ENCODE measurements at regions not wholly inside any gene's neighbourhood (a gene's known extent, or its start where the extent isn't known, plus 50 kb on each side); places are given as distances from the start of the nearest gene placed in this dataset.

DNA sequence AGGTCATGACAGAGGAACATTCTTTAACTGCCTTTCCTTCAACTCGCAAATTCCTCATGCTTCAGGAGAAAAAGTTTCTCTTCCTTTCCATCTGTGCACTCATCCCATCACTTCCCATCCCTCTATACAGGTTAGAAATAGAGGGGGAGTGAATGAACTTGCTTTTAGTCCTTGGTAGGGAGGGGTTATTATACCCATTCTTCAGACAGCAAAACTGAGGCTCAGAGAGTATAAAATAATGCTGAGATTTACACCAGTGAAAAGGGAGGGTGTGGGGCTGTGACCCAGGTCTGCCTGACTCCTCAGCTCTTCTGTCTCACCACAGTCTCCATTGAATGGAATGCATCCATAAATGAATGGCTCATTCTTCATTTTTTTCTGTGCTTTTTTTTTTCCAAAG lies 109.4 kb upstream of the RCN1 start:
- Mint-ChIP-seq H3K27ac (ENCODE audit: unreplicated experiment) (no peak overlapping the region), H3K4me1 (ENCODE audit: unreplicated experiment) (no peaks in the 10 kb centered on the region), H3K9me3 (ENCODE audit: unreplicated experiment) (no peaks in the 10 kb centered on the region), H3K36me3 (ENCODE audit: low read depth, unreplicated experiment) (no peaks in the 10 kb centered on the region), H3K27me3 (ENCODE audit: unreplicated experiment) (peaks cover 5% of the 10 kb centered on the region), H3K4me3 (ENCODE audit: unreplicated experiment) (no peak overlapping the region)
- TF ChIP-seq, protein P1, sequence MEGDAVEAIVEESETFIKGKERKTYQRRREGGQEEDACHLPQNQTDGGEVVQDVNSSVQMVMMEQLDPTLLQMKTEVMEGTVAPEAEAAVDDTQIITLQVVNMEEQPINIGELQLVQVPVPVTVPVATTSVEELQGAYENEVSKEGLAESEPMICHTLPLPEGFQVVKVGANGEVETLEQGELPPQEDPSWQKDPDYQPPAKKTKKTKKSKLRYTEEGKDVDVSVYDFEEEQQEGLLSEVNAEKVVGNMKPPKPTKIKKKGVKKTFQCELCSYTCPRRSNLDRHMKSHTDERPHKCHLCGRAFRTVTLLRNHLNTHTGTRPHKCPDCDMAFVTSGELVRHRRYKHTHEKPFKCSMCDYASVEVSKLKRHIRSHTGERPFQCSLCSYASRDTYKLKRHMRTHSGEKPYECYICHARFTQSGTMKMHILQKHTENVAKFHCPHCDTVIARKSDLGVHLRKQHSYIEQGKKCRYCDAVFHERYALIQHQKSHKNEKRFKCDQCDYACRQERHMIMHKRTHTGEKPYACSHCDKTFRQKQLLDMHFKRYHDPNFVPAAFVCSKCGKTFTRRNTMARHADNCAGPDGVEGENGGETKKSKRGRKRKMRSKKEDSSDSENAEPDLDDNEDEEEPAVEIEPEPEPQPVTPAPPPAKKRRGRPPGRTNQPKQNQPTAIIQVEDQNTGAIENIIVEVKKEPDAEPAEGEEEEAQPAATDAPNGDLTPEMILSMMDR (IDR thresholded peaks at IDR 0.05; ENCODE audit: unreplicated experiment) = no peak
- DNase-seq (ENCODE audit: low spot score) = no peak

DNA sequence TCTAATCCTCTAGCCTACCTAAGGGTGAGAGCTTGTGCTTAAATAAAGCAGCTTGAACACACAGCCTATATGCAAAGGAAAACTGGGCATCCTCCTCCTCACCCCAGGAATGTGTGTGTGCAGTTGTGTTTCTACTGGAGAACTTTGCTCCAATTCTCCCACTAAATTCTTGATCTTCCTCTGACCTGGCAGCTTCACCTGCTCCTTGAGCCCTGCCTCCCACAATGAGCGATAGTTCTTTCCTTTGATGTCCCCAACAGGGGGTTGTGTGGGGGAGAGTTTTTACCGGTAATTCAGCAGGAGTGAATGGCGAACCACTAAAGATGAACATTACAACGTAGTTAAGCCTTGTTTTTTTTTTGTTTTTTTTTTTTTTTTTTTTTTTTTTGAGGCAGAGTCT lies 113.5 kb upstream of the RCN1 start:
- Mint-ChIP-seq H3K36me3 (ENCODE audit: low read depth, unreplicated experiment) (no peaks in the 10 kb centered on the region), H3K27ac (ENCODE audit: unreplicated experiment) (no peak overlapping the region), H3K4me3 (ENCODE audit: unreplicated experiment) (no peak overlapping the region), H3K9me3 (ENCODE audit: unreplicated experiment) (peaks cover under 1% of the 10 kb centered on the region), H3K27me3 (ENCODE audit: unreplicated experiment) (peaks cover under 1% of the 10 kb centered on the region), H3K4me1 (ENCODE audit: unreplicated experiment) (no peaks in the 10 kb centered on the region)
- no peak for DNase-seq (ENCODE audit: low spot score)
- TF ChIP-seq, protein P1 (IDR thresholded peaks at IDR 0.05; ENCODE audit: unreplicated experiment) = no peak

DNA sequence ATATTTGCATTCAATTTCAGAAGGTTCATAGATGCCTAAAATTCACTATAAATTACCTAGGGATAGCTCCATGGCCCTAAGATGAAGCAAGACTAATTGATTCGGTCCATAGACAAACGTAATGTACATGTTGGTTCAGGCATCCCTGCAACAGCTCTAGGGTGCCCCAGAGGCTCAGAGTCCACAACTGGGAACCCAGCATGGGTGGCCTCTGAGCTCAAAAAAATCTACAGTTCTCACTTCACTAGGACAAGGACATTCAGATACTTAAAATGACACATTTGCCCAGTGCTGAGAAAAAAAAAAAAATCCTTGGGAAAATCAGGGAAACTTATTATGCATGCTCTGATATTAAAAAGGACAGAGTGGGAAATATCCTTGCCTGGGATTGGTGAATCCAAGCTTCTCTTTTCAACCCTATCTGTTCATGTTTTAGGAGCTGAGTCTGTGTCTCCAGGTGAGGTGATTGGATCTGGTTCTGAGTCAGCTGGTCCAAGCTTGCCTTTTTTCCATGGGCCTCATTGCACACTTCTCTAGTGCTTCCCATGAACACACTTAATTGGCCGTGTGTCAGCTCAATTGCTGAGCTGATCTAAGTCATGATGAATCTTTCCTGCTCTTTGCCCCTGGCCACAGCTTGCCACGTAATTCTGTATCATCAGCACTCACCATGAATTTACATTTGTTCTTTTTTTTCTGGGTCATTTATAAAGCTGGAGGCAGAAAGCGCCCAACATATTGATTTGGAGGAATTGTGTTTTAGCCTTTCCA lies 116.3 kb upstream of the RCN1 start:
- no peaks in the 10 kb centered on the region for H3K27me3 Mint-ChIP-seq (ENCODE audit: unreplicated experiment)
- H3K4me1 Mint-ChIP-seq (ENCODE audit: unreplicated experiment) = no peaks in the 10 kb centered on the region

DNA sequence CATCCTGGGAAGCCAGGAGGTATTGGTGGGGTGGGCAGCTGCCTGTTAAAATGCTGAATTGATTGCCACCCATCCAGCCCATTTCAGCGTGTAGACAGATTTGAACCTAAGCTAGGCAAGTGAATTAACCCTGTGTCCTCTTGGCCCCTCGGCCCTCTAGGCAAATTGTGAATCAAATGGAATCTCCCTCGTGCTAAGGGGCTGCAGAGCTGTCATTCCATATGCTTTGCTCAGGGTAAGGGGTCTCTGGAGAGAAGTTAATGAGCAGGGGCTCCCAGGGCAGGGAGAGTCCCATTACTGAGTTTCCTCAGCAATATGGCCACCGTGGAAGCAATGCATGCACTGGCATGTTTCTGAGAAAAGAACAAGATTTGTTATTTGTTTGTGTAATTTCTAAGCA lies 117.7 kb upstream of the RCN1 start:
- no peak for DNase-seq (ENCODE audit: low spot score)
- Mint-ChIP-seq H3K9me3 (ENCODE audit: unreplicated experiment) (peaks cover 4% of the 10 kb centered on the region), H3K27me3 (ENCODE audit: unreplicated experiment) (no peaks in the 10 kb centered on the region), H3K27ac (ENCODE audit: unreplicated experiment) (no peak overlapping the region), H3K36me3 (ENCODE audit: low read depth, unreplicated experiment) (peaks cover 4% of the 10 kb centered on the region), H3K4me1 (ENCODE audit: unreplicated experiment) (no peaks in the 10 kb centered on the region), H3K4me3 (ENCODE audit: unreplicated experiment) (no peak overlapping the region)
- TF ChIP-seq, protein P1 (IDR thresholded peaks at IDR 0.05; ENCODE audit: unreplicated experiment) = no peak

More for the DNA sequence above, 116.3 kb upstream of the RCN1 start:
- Mint-ChIP-seq H3K27ac (ENCODE audit: unreplicated experiment) (no peak overlapping the region), H3K9me3 (ENCODE audit: unreplicated experiment) (peaks cover 4% of the 10 kb centered on the region), H3K36me3 (ENCODE audit: low read depth, unreplicated experiment) (peaks cover 4% of the 10 kb centered on the region), H3K4me3 (ENCODE audit: unreplicated experiment) (no peak overlapping the region)
- TF ChIP-seq, protein P1 (IDR thresholded peaks at IDR 0.05; ENCODE audit: unreplicated experiment) = no peak
- no peak for DNase-seq (ENCODE audit: low spot score)

DNA sequence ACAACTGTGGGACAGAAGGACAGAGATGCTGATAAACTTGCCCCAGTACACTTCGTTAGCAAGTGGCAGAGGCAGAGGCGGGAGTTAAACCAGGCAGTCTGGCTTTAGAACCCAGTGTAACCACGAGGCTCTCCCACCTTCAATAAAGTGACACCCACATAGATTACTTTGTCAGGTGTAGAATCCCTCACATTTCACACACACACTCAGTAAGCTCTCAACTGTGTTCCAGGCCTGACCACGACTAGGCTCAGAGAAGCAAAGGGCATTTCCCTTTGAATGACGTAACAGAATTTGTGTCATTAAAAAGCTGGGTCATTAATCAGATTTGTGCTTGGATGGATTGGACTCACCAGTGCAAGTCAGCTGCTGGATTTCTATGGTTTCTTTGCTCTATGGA lies 118.3 kb upstream of the RCN1 start:
- Mint-ChIP-seq H3K4me1 (ENCODE audit: unreplicated experiment) (no peaks in the 10 kb centered on the region), H3K4me3 (ENCODE audit: unreplicated experiment) (no peak overlapping the region), H3K27ac (ENCODE audit: unreplicated experiment) (no peak overlapping the region), H3K27me3 (ENCODE audit: unreplicated experiment) (no peaks in the 10 kb centered on the region), H3K36me3 (ENCODE audit: low read depth, unreplicated experiment) (peaks cover 4% of the 10 kb centered on the region), H3K9me3 (ENCODE audit: unreplicated experiment) (peaks cover 4% of the 10 kb centered on the region)
- DNase-seq (ENCODE audit: low spot score) = no peak
- TF ChIP-seq, protein P1 (IDR thresholded peaks at IDR 0.05; ENCODE audit: unreplicated experiment) = no peak

All from endothelial cell (in vitro differentiated cells).